A549 (cell line): ENCODE measurements at regions not wholly inside any gene's neighbourhood (a gene's known extent, or its start where the extent isn't known, plus 50 kb on each side); places are given as distances from the start of the nearest gene placed in this dataset.

Experiments
- ATAC-seq, 2 experiments: fragments of 200-7000 bp in 1 of 2; fragments of >200 bp in 1 of 2; cut with Nextera tagmentation in 1 of 2; cut with Tn5 transposase in 1 of 2; 3 replicates each; pipeline versions ENCODE4 v1.8.0 to v1.9.1; 2018 to 2020; ENCODE audit warnings: mild to moderate bottlenecking in 1 of 2, moderate library complexity in 1 of 2
- CTCF ChIA-PET: fragments of 300-600 bp; sonication (Branson Sonifier 250); formaldehyde crosslinking; extraction: SDS; loops from one replicate; lab custom pipeline; 2021; ENCODE audit warnings: antibody characterized with exemption, inconsistent platforms; lab: Yijun Ruan, JAX
- POLR2A ChIA-PET: fragments of 350-600 bp; formaldehyde crosslinking; extraction: SDS; loops from one replicate; lab custom pipeline; 2021; ENCODE audit warnings: antibody characterized with exemption, inconsistent platforms; lab: Yijun Ruan, JAX
- DNase-seq, 2 experiments: peaks; one replicate each; pipeline versions ENCODE4 v3.0.0 to v3.0.0-alpha.2; 2011 to 2016; ENCODE audit warnings: low read depth in 1 of 2, low spot score in 1 of 2
- FAIRE-seq: peaks from 2 replicates; lab custom pipeline; 2011; peaks lifted over from hg19 to GRCh38; lab: Jason Lieb, UNC
- H3K27ac ChIP-seq, 2 experiments: fragments of >200 bp; sonication (Bioruptor Twin); formaldehyde crosslinking; 3 replicates each; pipeline ENCODE4 v1.5.1; 2016 to 2017
- H3K4me1 ChIP-seq: fragments of >200 bp; sonication (Bioruptor Twin); formaldehyde crosslinking; 3 replicates; pipeline ENCODE4 v1.6.1; 2016
- H3K4me2 ChIP-seq: fragments of >200 bp; sonication (Bioruptor Twin); formaldehyde crosslinking; 3 replicates; pipeline ENCODE4 v1.6.1; 2016
- H3K4me3 ChIP-seq: fragments of >200 bp; sonication (Bioruptor Twin); formaldehyde crosslinking; 3 replicates; pipeline ENCODE4 v1.5.1; 2016
- H3K9me3 ChIP-seq: fragments of >200 bp; sonication (Bioruptor Twin); formaldehyde crosslinking; 3 replicates; pipeline ENCODE4 v1.6.1; 2016
- BCL3 ChIP-seq: fragments of >200 bp; sonication (Bioruptor Twin); formaldehyde crosslinking; IDR thresholded peaks from 3 replicates; pipeline ENCODE4 v1.6.1; 2016
- CEBPB ChIP-seq, 2 experiments: fragments of >200 bp in 1 of 2; sonication (Bioruptor Twin) in 1 of 2; formaldehyde crosslinking in 1 of 2; IDR thresholded peaks; 2 replicates each; pipeline ENCODE4 v1.6.1; 2012 to 2016
- CHD2 ChIP-seq: fragments of 150-350 bp; IDR thresholded peaks from 2 replicates; pipeline ENCODE4 v1.6.1; 2014; ENCODE audit warnings: low read length; ENCODE audit not compliant: partially characterized antibody
- CHD4 ChIP-seq: fragments of 200-600 bp; sonication (generic); IDR thresholded peaks from 2 replicates; pipeline ENCODE4 v1.6.1; 2016; ENCODE audit warnings: antibody characterized with exemption, mild to moderate bottlenecking, borderline replicate concordance
- EHF ChIP-seq: fragments of 250-450 bp; sonication (Bioruptor Pico); IDR thresholded peaks from 2 replicates; pipeline ENCODE4 v1.5.0; 2020; ENCODE audit warnings: mild to moderate bottlenecking
- FOSB ChIP-seq: fragments of 250-450 bp; sonication (Bioruptor Pico); IDR thresholded peaks from 2 replicates; pipeline ENCODE4 v1.5.0; 2020; ENCODE audit warnings: mild to moderate bottlenecking, moderate library complexity
- FOSL2 ChIP-seq, 2 experiments: fragments of 450-650 bp in 1 of 2; fragments of >200 bp in 1 of 2; sonication (Bioruptor Twin) in 1 of 2; formaldehyde crosslinking; IDR thresholded peaks; 2 replicates each; pipeline versions ENCODE4 v1.5.0 to v1.6.1; 2016 to 2020; ENCODE audit warnings: mild to moderate bottlenecking in 1 of 2, moderate library complexity in 1 of 2
- FOXS1 ChIP-seq: fragments of 250-450 bp; sonication (Bioruptor Pico); IDR thresholded peaks from 2 replicates; pipeline ENCODE4 v1.5.0; 2020; ENCODE audit warnings: mild to moderate bottlenecking, moderate library complexity
- GATA3 ChIP-seq: IDR thresholded peaks from 2 replicates; pipeline ENCODE4 v1.6.1; 2012; ENCODE audit warnings: borderline replicate concordance
- HOXB13 ChIP-seq: fragments of 250-450 bp; sonication (Bioruptor Pico); IDR thresholded peaks from 2 replicates; pipeline ENCODE4 v1.5.0; 2020; ENCODE audit warnings: low read depth, mild to moderate bottlenecking, moderate library complexity
- HOXB5 ChIP-seq: fragments of 250-450 bp; sonication (Bioruptor Pico); IDR thresholded peaks from 2 replicates; pipeline ENCODE4 v1.5.0; 2020; ENCODE audit warnings: mild to moderate bottlenecking, moderate library complexity
- JUNB ChIP-seq: fragments of >200 bp; sonication (Bioruptor Twin); formaldehyde crosslinking; IDR thresholded peaks from 2 replicates; pipeline ENCODE4 v1.6.1; 2016
- KDM5A ChIP-seq: fragments of 200-600 bp; sonication (generic); IDR thresholded peaks from 2 replicates; pipeline ENCODE4 v1.6.1; 2016; ENCODE audit warnings: antibody characterized with exemption, mild to moderate bottlenecking
- MAFK ChIP-seq: fragments of 450-650 bp; IDR thresholded peaks from 2 replicates; pipeline ENCODE4 v1.6.1; 2014; ENCODE audit not compliant: partially characterized antibody
- MAX ChIP-seq: IDR thresholded peaks from 2 replicates; pipeline ENCODE4 v1.6.1; 2012
- MAZ ChIP-seq: fragments of 150-350 bp; IDR thresholded peaks from 2 replicates; pipeline ENCODE4 v1.6.1; 2014; ENCODE audit warnings: antibody characterized with exemption, low read depth, low read length, borderline replicate concordance
- NFE2L2 ChIP-seq: fragments of 150-350 bp; conservative IDR thresholded peaks from 2 replicates; pipeline ENCODE4 v1.6.1; 2014; ENCODE audit warnings: low read length
- NPAS2 ChIP-seq: fragments of 250-450 bp; sonication (Bioruptor Pico); IDR thresholded peaks from 2 replicates; pipeline ENCODE4 v1.8.0; 2022; ENCODE audit warnings: mild to moderate bottlenecking, moderate library complexity, borderline replicate concordance
- NR3C1 ChIP-seq: fragments of >200 bp; sonication (Bioruptor Twin); formaldehyde crosslinking; IDR thresholded peaks from 3 replicates; pipeline ENCODE4 v1.6.1; 2017
- RCOR1 ChIP-seq: fragments of 150-350 bp; IDR thresholded peaks from 2 replicates; pipeline ENCODE4 v1.6.1; 2014; ENCODE audit warnings: antibody characterized with exemption, low read length, low read depth
- REST ChIP-seq: fragments of 200-600 bp; sonication (generic); IDR thresholded peaks from 2 replicates; pipeline ENCODE4 v1.6.1; 2016; ENCODE audit warnings: antibody characterized with exemption, mild to moderate bottlenecking, moderate library complexity
- RNF2 ChIP-seq: fragments of 200-600 bp; sonication (generic); IDR thresholded peaks from 2 replicates; pipeline ENCODE4 v1.6.1; 2016; ENCODE audit warnings: low read depth, mild to moderate bottlenecking, antibody characterized with exemption, moderate library complexity, borderline replicate concordance
- SMC3 ChIP-seq: fragments of >200 bp; sonication (Bioruptor Twin); formaldehyde crosslinking; IDR thresholded peaks from 3 replicates; pipeline ENCODE4 v1.6.1; 2018; ENCODE audit warnings: inconsistent platforms
- SREBF2 ChIP-seq: fragments of 450-650 bp; IDR thresholded peaks from 2 replicates; pipeline ENCODE4 v1.6.1; 2014; ENCODE audit warnings: mild to moderate bottlenecking, moderate library complexity
- TFCP2L1 ChIP-seq: fragments of 250-450 bp; sonication (Bioruptor Pico); IDR thresholded peaks from 2 replicates; pipeline ENCODE4 v1.5.0; 2021; ENCODE audit warnings: mild to moderate bottlenecking
- USF2 ChIP-seq: fragments of 450-650 bp; IDR thresholded peaks from 2 replicates; pipeline ENCODE4 v1.6.1; 2014; ENCODE audit warnings: antibody characterized with exemption
- ZFP36 ChIP-seq: fragments of 450-650 bp; IDR thresholded peaks from 2 replicates; pipeline ENCODE4 v1.6.1; 2014; ENCODE audit warnings: borderline replicate concordance; ENCODE audit not compliant: partially characterized antibody
- ZNF302 ChIP-seq: fragments of 250-450 bp; sonication (Bioruptor Pico); IDR thresholded peaks from 2 replicates; pipeline ENCODE4 v1.9.0; 2021; ENCODE audit warnings: inconsistent platforms, mild to moderate bottlenecking, moderate library complexity
- ZSCAN20 ChIP-seq: fragments of 250-450 bp; sonication (Bioruptor Pico); IDR thresholded peaks from 2 replicates; pipeline ENCODE4 v1.8.0; 2022; ENCODE audit warnings: mild to moderate bottlenecking, moderate library complexity
- WGBS: methylation state at CpG from one replicate; pipeline ENCODE4 v1.1.6; 2017; ENCODE audit errors: missing lambda C conversion rate; 5-methylcytosine and 5-hydroxymethylcytosine counted together

GRCh38 chr1:191971447-191971846 is 186.8 kb upstream of the RGS18 start:
- no peak overlapping the region for H3K4me3 ChIP-seq
- no peak for DNase-seq
- no peak for FAIRE-seq
- no peaks in the 10 kb centered on the region for H3K9me3 ChIP-seq
- ChIA-PET CTCF (no interaction called here), POLR2A (no interaction called here)
- no peaks in the 10 kb centered on the region for H3K4me1 ChIP-seq
- H3K27ac ChIP-seq, result no peak overlapping the region
- 66% methylated on average over 3 of the region's 3 CpGs for WGBS
- TF ChIP-seq BCL3 (no peak), ZSCAN20 (CRISPR knock-in tag) (no peak), RNF2 (no peak), HOXB5 (no peak), CEBPB (IDR thresholded peaks at IDR 0.05) (no peak), NR3C1 (no peak), RCOR1 (no peak), JUNB (no peak), CHD4 (no peak), FOXS1 (no peak), ZFP36 (no peak), MAZ (no peak), HOXB13 (CRISPR knock-in tag) (no peak), USF2 (no peak), REST (no peak), SREBF2 (no peak), TFCP2L1 (CRISPR knock-in tag) (no peak), NPAS2 (CRISPR knock-in tag) (no peak), NFE2L2 (no peak)
- H3K4me2 ChIP-seq, result no peak overlapping the region
- ATAC-seq, result no peak

GRCh38 chr1:191974004-191974403 is 184.3 kb upstream of the RGS18 start:
- WGBS, result 0% methylated on average over 2 of the region's 2 CpGs
- Histone ChIP-seq H3K4me2 (no peak overlapping the region), H3K4me1 (no peaks in the 10 kb centered on the region), H3K9me3 (no peaks in the 10 kb centered on the region), H3K4me3 (no peak overlapping the region), H3K27ac (no peak overlapping the region)
- FAIRE-seq, result no peak
- ATAC-seq, result no peak
- ChIA-PET CTCF (no interaction called here), POLR2A (no interaction called here)
- no peak for DNase-seq
- TF ChIP-seq GATA3 (no peak), MAZ (no peak), REST (no peak), EHF (CRISPR knock-in tag) (no peak), SMC3 (no peak), MAFK (no peak), ZNF302 (CRISPR knock-in tag) (no peak), FOSB (no peak), MAX (no peak), FOSL2 (IDR thresholded peaks at IDR 0.05) (no peak), FOSL2 (CRISPR knock-in tag; IDR thresholded peaks at IDR 0.05) (no peak), KDM5A (no peak), TFCP2L1 (CRISPR knock-in tag) (no peak), HOXB13 (CRISPR knock-in tag) (no peak), CHD2 (no peak), NFE2L2 (no peak)
